IPS-NIHi11 (cell line): ENCODE measurements at regions not wholly inside any gene's neighbourhood (a gene's known extent, or its start where the extent isn't known, plus 50 kb on each side); places are given as distances from the start of the nearest gene placed in this dataset.
"Not testable (repeated sequence)": the region's sequence is repeated elsewhere in the genome, so short reads cannot be mapped to it uniquely, and the experiment has no call there.

Experiments
- DNase-seq: peaks from one replicate; pipeline ENCODE4 v3.0.0; 2012; ENCODE audit warnings: mixed read lengths, low spot score

GRCh38 chr2:91628471-91628870, 2937.0 kb downstream of the RPIA start:
- DNase-seq = not testable (repeated sequence)

GRCh38 chr2:91657193-91657592, 2965.7 kb downstream of the RPIA start:
- not testable (repeated sequence) for DNase-seq

- not testable (repeated sequence) for DNase-seq
These were observed 2966.9 kb downstream of the RPIA start for GRCh38 chr2:91658336-91658735.

- DNase-seq = not testable (repeated sequence)
These were observed 2967.9 kb downstream of the RPIA start for GRCh38 chr2:91659189-91659916.

- not testable (repeated sequence) for DNase-seq
These were observed 2968.4 kb downstream of the RPIA start for GRCh38 chr2:91659917-91660275.

- DNase-seq = not testable (repeated sequence)
These were observed 2975.9 kb downstream of the RPIA start for GRCh38 chr2:91667341-91667740.

GRCh38 chr2:91685541-91685940, 2994.1 kb downstream of the RPIA start:
- not testable (repeated sequence) for DNase-seq

- peak; percentile 4 for DNase-seq
These were observed 2994.6 kb downstream of the RPIA start for GRCh38 chr2:91686046-91686445.
